GM19351 (cell line): ENCODE measurements at regions not wholly inside any gene's neighbourhood (a gene's known extent, or its start where the extent isn't known, plus 50 kb on each side); places are given as distances from the start of the nearest gene placed in this dataset.

ENCODE experiments used
- ATAC-seq: cut with Tn5 transposase; IDR thresholded peaks from one replicate; pipeline ENCODE4 v1.9.1; 2021; ENCODE audit warnings: mild to moderate bottlenecking, moderate library complexity; ENCODE audit not compliant: unreplicated experiment

GRCh38 chr2:176751314-176752227, 461.0 kb upstream of the HNRNPA3 start:
- no peak for ATAC-seq

DNA sequence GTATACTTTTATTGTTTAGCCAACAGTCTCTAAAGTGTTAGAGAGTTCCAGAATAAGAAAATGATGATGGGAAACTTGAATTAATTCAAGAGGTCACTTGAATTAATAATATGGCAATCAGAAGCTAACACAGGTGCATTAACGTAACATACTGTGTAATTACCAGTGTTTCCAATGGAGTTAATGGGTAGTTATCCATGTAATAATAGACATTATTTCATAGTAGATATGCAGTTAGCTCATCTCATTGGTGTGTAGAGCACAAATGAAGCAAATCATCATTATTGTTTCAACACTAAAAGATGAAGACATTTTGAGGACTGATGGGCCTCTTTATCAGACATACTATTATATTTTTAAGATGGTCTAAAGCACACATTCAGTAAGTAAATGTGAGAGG, 460.3 kb upstream of the HNRNPA3 start:
- no peak for ATAC-seq

DNA sequence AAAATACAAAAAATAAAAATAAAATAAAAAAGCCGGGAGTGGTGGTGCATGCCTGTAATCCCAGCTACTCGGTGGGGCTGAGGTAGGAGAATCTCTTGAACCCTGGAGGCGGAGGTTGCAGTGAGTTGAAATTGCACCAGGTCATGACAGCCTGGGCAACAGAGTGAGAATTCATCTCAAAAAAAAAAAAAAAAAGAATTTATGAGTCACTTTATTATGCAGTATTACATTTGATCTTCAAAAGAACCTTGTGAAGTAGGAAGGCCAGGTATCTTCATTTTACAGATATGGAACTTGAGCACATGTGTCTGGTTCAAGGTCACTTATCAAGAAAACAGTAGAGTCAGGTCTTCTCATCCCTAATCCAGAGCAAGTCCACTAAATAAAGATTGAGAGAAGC, 459.4 kb upstream of the HNRNPA3 start:
- no peak for ATAC-seq

GRCh38 chr2:176753752-176754474, 458.7 kb upstream of the HNRNPA3 start:
- no peak for ATAC-seq

- ATAC-seq = no peak
These were observed 457.0 kb upstream of the HNRNPA3 start for GRCh38 chr2:176755537-176756135.

- no peak for ATAC-seq
These were observed 454.2 kb upstream of the HNRNPA3 start for GRCh38 chr2:176758426-176758825.

GRCh38 chr2:176760439-176760838, 452.2 kb upstream of the HNRNPA3 start:
- no peak for ATAC-seq

GRCh38 chr2:176763130-176763529, 449.5 kb upstream of the HNRNPA3 start:
- no peak for ATAC-seq

- ATAC-seq = peak; percentile 79
These were observed 448.7 kb upstream of the HNRNPA3 start for GRCh38 chr2:176763851-176764404.

GRCh38 chr2:176764921-176765320, 447.7 kb upstream of the HNRNPA3 start:
- ATAC-seq = no peak

GRCh38 chr2:176766005-176766404, 446.6 kb upstream of the HNRNPA3 start:
- no peak for ATAC-seq

DNA sequence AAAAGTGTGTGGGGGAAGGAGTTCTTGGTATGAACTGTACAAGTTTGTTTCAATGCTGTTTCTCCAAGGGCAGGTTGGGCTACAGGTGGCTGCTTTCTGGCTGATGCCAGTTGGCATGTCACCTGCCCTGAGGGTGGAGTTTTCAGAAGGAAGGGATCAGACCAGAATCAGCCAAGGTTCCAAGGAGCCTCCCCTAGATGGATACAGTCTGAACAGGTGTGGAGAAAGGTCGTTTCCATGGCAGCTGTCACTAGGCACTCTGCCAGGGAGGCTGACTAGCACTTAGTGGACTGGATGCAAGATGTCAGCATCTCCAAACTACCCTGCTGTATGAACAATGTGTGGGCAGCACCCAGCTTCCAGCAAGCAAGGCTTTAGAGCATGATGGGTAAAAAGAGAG, 444.4 kb upstream of the HNRNPA3 start:
- no peak for ATAC-seq

DNA sequence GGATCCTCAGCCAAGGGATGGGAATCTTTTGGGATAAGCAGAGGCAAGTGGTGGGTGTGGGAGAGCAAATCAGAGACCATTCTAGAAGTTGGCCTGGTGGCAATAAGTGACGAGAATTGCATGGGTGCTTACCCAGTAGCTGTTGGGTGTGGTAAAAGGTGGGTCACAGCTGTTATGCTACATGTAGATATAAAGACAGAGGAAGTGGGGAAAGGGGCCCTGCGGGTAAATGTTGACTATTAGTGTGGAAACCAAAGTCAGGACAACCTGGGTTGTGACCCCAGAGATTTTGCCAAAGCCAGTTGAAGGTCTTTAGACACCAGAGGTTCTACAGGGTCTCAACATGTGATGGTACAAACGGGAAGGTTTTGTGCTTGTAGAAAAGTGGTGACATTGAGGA, 443.6 kb upstream of the HNRNPA3 start:
- ATAC-seq = no peak

DNA sequence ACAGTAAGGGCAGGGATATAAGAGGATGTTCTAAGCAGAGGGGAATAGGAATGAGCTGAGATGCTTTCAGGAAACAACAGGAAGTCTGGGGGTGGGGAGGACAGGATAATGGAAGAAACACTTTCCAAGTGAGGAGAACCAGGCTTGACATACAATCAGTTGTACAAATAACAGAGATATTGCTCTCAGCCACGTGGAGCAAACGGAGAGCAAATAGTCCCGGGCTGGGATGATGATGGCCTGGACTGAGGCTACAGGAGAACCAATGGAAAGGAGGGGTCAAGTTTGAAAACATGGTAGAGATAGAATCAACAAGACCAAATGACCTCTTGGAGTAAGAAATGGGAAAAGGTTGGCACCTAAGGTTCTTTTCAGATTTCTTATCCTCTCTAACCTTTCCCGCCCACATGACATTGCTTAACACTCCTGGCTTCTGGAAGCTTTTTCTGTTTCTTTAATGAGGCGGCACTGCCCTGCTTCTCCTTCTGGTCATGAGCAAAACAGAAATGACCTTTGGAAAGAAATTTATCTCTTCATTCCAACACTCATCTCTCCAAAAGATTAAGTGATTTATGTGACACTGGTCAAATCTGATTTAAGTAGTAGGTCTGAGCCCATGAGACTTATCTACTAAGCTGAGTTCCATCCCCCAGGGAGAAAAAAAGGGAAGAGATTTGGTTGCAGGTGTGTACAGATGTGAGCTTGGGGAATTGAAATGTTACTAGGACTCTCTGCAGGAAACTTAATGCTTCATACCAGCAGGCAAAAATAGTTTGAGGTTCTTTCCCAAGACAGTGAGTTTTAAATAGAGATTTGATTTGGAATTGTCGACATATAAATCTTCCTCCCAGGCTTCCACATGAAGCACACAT, 442.9 kb upstream of the HNRNPA3 start:
- ATAC-seq = no peak

GRCh38 chr2:176772816-176773215, 439.8 kb upstream of the HNRNPA3 start:
- ATAC-seq = no peak

GRCh38 chr2:176774766-176775451, 437.7 kb upstream of the HNRNPA3 start:
- no peak for ATAC-seq

GRCh38 chr2:176777262-176777661, 435.3 kb upstream of the HNRNPA3 start:
- no peak for ATAC-seq

DNA sequence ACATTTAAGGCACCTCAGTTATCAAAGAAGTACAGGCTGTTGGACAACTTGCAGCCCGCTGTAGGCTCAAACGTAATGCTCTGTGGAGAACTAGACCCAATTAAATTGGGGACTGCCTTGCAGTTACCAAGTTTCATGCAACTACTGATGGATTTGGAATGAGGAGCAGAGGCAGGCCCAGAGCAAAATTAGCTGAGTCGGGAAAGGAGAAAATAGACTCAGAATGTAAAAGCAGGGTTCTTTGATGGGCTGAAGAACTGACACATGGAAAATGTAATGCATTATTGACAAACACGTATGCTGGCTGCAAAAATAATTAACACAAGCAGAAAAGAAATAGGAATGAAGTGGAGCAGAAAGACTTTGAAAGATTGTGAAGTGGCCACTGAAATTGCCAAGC, 432.7 kb upstream of the HNRNPA3 start:
- no peak for ATAC-seq

DNA sequence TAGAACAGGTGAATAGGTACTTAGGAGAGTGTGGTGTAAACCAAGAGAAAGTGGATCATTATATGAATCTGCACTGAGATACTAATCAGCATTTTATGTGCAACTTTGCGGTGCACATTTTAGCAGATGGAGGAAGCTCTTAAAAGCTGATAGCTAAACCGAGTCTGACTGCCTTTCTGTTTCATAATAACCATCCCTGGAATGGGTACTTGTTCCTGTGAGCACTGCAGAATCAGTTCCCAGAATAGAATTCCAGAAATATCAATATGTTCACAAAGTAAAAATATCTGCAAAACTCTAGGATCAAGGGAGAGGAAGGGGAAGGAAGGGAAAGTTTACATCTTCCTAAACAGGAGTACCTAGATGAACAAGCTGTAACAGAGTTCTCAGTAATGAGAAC, 432.2 kb upstream of the HNRNPA3 start:
- no peak for ATAC-seq
